ENCODE measurements at regions not wholly inside any gene's neighbourhood (a gene's known extent, or its start where the extent isn't known, plus 50 kb on each side); places are given as distances from the start of the nearest gene placed in this dataset.

DNA sequence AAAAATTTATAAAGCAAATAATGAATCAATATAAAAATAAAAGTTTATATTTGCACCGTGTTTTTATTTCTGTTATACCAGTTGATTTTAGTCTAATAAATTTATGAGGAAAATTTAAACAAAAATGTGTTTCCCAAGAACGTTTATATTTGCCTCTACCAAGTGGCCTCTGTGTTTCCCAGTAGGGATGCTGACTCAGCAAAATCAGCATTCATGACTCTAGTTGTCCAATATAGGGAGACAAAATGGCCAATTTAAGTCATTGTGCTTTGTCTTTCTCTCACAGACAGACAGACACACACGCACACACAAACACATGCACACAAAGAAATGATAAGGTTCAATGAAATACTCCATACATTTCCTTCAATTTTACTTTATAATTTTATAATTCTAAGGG, 942.5 kb upstream of the ZWINT start:
- Mint-ChIP-seq H3K9me3 (ENCODE audit: insufficient read depth) (no peaks in the 10 kb centered on the region), H3K4me1 (no peaks in the 10 kb centered on the region), H3K27ac (no peak overlapping the region), H3K27me3 (no peaks in the 10 kb centered on the region), H3K4me3 (no peak overlapping the region)
- Histone ChIP-seq H3K9me3 (ENCODE audit: control extremely low read depth in 1 of 3, control insufficient read depth in 2 of 3, insufficient read depth in 1 of 3, low read length in 2 of 3) (no peaks in the 10 kb centered on the region), H3K4me2 (replicated peaks; ENCODE audit: low read depth, low read length, poor library complexity, severe bottlenecking) (no peak overlapping the region), H2AFZ (ENCODE audit: insufficient read depth, low read depth, low read length, poor library complexity, severe bottlenecking) (no peak overlapping the region), H3K79me2 (ENCODE audit: control insufficient read depth, insufficient read depth, low read length) (no peaks in the 10 kb centered on the region), H3K9ac (ENCODE audit: low read length) (no peak overlapping the region), H3K27ac (ENCODE audit: low read length in 2 of 2) (no peak overlapping the region), H3K27me3 (replicated peaks in 1 of 4; ENCODE audit: control extremely low read depth in 1 of 4, control insufficient read depth in 3 of 4, insufficient read depth in 4 of 4, low read length in 3 of 4) (no peaks in the 10 kb centered on the region), H3K4me3 (ENCODE audit: control extremely low read depth in 1 of 5, extremely low read depth in 1 of 5, insufficient read depth in 1 of 5, low read depth in 2 of 5, low read length in 4 of 5) (no peak overlapping the region), H4K20me1 (ENCODE audit: control insufficient read depth, insufficient read depth, low read length, poor library complexity, severe bottlenecking) (no peaks in the 10 kb centered on the region), H3K36me3 (replicated peaks in 1 of 2; ENCODE audit: control extremely low read depth in 1 of 2, control insufficient read depth in 1 of 2, extremely low read depth in 1 of 2, insufficient read depth in 2 of 2, low read length in 1 of 2) (no peaks in the 10 kb centered on the region), H3K4me1 (ENCODE audit: control insufficient read depth in 2 of 2, insufficient read depth in 2 of 2, low read length in 2 of 2) (no peaks in the 10 kb centered on the region)
- intact Hi-C loops (cut with micrococcal nuclease), result no loop called here
- WGBS (ENCODE audit: insufficient coverage), result 60% methylated on average over 1 of the region's 3 CpGs
- POLR2A ChIA-PET, result no interaction called here
- CTCF ChIA-PET, result no interaction called here
- TF ChIP-seq EZH2 (IDR thresholded peaks at IDR 0.05; ENCODE audit: borderline replicate concordance, insufficient read depth, low read depth, low read length, poor library complexity, severe bottlenecking), result no peak
- TF ChIP-seq, protein P1, sequence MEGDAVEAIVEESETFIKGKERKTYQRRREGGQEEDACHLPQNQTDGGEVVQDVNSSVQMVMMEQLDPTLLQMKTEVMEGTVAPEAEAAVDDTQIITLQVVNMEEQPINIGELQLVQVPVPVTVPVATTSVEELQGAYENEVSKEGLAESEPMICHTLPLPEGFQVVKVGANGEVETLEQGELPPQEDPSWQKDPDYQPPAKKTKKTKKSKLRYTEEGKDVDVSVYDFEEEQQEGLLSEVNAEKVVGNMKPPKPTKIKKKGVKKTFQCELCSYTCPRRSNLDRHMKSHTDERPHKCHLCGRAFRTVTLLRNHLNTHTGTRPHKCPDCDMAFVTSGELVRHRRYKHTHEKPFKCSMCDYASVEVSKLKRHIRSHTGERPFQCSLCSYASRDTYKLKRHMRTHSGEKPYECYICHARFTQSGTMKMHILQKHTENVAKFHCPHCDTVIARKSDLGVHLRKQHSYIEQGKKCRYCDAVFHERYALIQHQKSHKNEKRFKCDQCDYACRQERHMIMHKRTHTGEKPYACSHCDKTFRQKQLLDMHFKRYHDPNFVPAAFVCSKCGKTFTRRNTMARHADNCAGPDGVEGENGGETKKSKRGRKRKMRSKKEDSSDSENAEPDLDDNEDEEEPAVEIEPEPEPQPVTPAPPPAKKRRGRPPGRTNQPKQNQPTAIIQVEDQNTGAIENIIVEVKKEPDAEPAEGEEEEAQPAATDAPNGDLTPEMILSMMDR (IDR thresholded peaks at IDR 0.05), result no peak
- DNase-seq (no peak), ATAC-seq (ENCODE audit: low read depth) (no peak)

DNA sequence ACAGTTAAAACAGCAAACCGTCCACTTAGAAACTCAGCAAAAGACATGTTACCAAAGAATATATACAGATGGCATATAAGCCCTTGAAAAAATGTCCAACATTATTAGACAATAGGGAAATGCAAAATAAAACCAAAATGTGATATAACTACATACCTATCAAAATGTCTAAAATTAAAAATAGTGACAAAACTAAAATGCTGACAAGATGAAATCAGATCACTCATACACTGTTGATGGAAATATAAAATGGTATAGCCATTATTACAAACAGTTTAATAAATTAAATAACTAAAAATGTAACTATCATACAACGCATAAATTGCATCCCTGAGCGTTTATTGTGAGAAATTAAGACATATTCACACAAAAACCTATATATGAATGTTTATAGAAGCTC, 939.7 kb upstream of the ZWINT start:
- TF ChIP-seq EZH2 (IDR thresholded peaks at IDR 0.05; ENCODE audit: borderline replicate concordance, insufficient read depth, low read depth, low read length, poor library complexity, severe bottlenecking), result no peak
- TF ChIP-seq, protein P1 (IDR thresholded peaks at IDR 0.05), result no peak
- Histone ChIP-seq H3K4me2 (replicated peaks; ENCODE audit: low read depth, low read length, poor library complexity, severe bottlenecking) (no peak overlapping the region), H3K9ac (ENCODE audit: low read length) (no peak overlapping the region), H2AFZ (ENCODE audit: insufficient read depth, low read depth, low read length, poor library complexity, severe bottlenecking) (no peak overlapping the region), H3K27ac (ENCODE audit: low read length in 2 of 2) (no peak overlapping the region), H3K9me3 (ENCODE audit: control extremely low read depth in 1 of 3, control insufficient read depth in 2 of 3, insufficient read depth in 1 of 3, low read length in 2 of 3) (no peaks in the 10 kb centered on the region), H3K36me3 (replicated peaks in 1 of 2; ENCODE audit: control extremely low read depth in 1 of 2, control insufficient read depth in 1 of 2, extremely low read depth in 1 of 2, insufficient read depth in 2 of 2, low read length in 1 of 2) (no peaks in the 10 kb centered on the region), H3K4me3 (ENCODE audit: control extremely low read depth in 1 of 5, extremely low read depth in 1 of 5, insufficient read depth in 1 of 5, low read depth in 2 of 5, low read length in 4 of 5) (no peak overlapping the region), H3K27me3 (replicated peaks in 1 of 4; ENCODE audit: control extremely low read depth in 1 of 4, control insufficient read depth in 3 of 4, insufficient read depth in 4 of 4, low read length in 3 of 4) (no peaks in the 10 kb centered on the region), H3K79me2 (ENCODE audit: control insufficient read depth, insufficient read depth, low read length) (no peaks in the 10 kb centered on the region), H3K4me1 (ENCODE audit: control insufficient read depth in 2 of 2, insufficient read depth in 2 of 2, low read length in 2 of 2) (no peaks in the 10 kb centered on the region), H4K20me1 (ENCODE audit: control insufficient read depth, insufficient read depth, low read length, poor library complexity, severe bottlenecking) (no peaks in the 10 kb centered on the region)
- no peaks in the 10 kb centered on the region for H3K27me3 Mint-ChIP-seq
- POLR2A ChIA-PET, result no interaction called here
- intact Hi-C loops (cut with micrococcal nuclease), result no loop called here
- H3K9me3 Mint-ChIP-seq (ENCODE audit: insufficient read depth), result no peaks in the 10 kb centered on the region
- H3K4me3 Mint-ChIP-seq, result no peak overlapping the region
- no peak for ATAC-seq (ENCODE audit: low read depth)
- H3K4me1 Mint-ChIP-seq, result no peaks in the 10 kb centered on the region
- DNase-seq, result no peak
- no peak overlapping the region for H3K27ac Mint-ChIP-seq
- WGBS (ENCODE audit: insufficient coverage), result no CpG with 5 or more reads among the region's 3 CpGs
- CTCF ChIA-PET, result interaction anchor here (0.7 kb wide), 2 partner anchors 14 to 216 kb away, joined by 4 to 5 read pairs; no protein-coding TSS in a partner anchor
